ENCODE measurements at regions not wholly inside any gene's neighbourhood (a gene's known extent, or its start where the extent isn't known, plus 50 kb on each side); places are given as distances from the start of the nearest gene placed in this dataset.
A peak's percentile ranks its signal among the peaks of the same experiment; 100 is the strongest.

DNA sequence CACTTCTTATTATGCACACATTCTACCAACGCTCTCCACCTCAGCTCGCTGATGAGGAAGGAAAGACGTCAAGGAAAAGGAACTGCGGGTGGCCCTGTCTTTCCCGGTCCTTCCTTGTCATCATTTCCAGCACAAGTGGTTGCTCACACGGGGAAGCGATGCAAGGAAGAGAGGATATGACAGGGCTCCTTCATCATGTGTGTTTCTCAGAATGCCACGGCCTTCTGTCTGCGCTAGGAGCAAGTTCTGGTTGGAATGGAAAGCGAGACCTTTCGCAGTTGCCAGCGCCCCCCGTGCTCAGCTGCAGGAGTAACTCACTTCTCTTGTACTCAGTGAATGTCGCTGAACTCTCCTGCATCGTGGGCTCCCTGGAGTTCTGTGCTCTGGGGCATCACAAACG is 191.8 kb upstream of the GLI2 start:
- POLR2A ChIA-PET (ENCODE audit: partially characterized antibody) = no interaction called here
- Histone ChIP-seq H3K56ac (replicated peaks; ENCODE audit: insufficient read length, low read depth, low read length) (no peak overlapping the region), H4K20me1 (replicated peaks in 1 of 2; ENCODE audit: control insufficient read depth in 1 of 2, insufficient read depth in 2 of 2, low read length in 2 of 2) (peaks cover 0 to 2% of the 10 kb centered on the region in 2 experiments), H2AFZ (ENCODE audit: low read length) (no peak overlapping the region), H3K4me2 (ENCODE audit: insufficient read depth in 1 of 2, low read depth in 2 of 2, low read length in 2 of 2) (no peak overlapping the region), H4K8ac (ENCODE audit: extremely low read depth, insufficient read depth, low read length) (no peak overlapping the region), H3K27me3 (replicated peaks in 1 of 4; ENCODE audit: control insufficient read depth in 3 of 4, extremely low read depth in 1 of 4, insufficient read depth in 3 of 4, low read length in 3 of 4) (no peaks in the 10 kb centered on the region; a peak in 2 of 7 replicates), H3K23ac (ENCODE audit: insufficient read length) (no peak overlapping the region), H3K14ac (ENCODE audit: insufficient read length) (no peak overlapping the region), H3K9me3 (ENCODE audit: insufficient read depth in 2 of 2, low read depth in 1 of 2, low read length in 1 of 2) (no peaks in the 10 kb centered on the region), H4K5ac (ENCODE audit: insufficient read length, low read depth, low read length) (no peak overlapping the region), H2AK5ac (ENCODE audit: low read depth, low read length) (no peak overlapping the region), H3K18ac (ENCODE audit: extremely low read depth, low read length) (no peak overlapping the region), H3K36me3 (ENCODE audit: control insufficient read depth in 2 of 4, insufficient read depth in 4 of 4, low read length in 3 of 4) (no peaks in the 10 kb centered on the region), H2BK120ac (replicated peaks; ENCODE audit: low read depth, low read length) (no peak overlapping the region), H2BK12ac (ENCODE audit: low read depth, low read length) (no peak overlapping the region), H3K4me1 (replicated peaks in 1 of 4; ENCODE audit: control insufficient read depth in 3 of 4, insufficient read depth in 4 of 4, low read length in 3 of 4) (peaks cover 0 to 8% (median 2%) of the 10 kb centered on the region in 4 experiments; a peak in 3 of 7 replicates), H3K9ac (replicated peaks in 1 of 4; ENCODE audit: extremely low read depth in 1 of 4, low read depth in 3 of 4, low read length in 3 of 4) (no peak overlapping the region), H3K4ac (replicated peaks; ENCODE audit: insufficient read length, low read depth, low read length) (no peak overlapping the region), H2BK20ac (ENCODE audit: low read length) (no peak overlapping the region), H3K79me2 (ENCODE audit: control insufficient read depth in 1 of 2, insufficient read depth in 2 of 2, low read length in 2 of 2) (no peaks in the 10 kb centered on the region), H4K91ac (replicated peaks; ENCODE audit: insufficient read length, low read length) (no peak overlapping the region), H2BK15ac (ENCODE audit: low read length) (no peak overlapping the region), H2BK5ac (ENCODE audit: low read depth, low read length) (no peak overlapping the region), H3K79me1 (ENCODE audit: low read depth, low read length) (no peaks in the 10 kb centered on the region), H3K27ac (ENCODE audit: low read depth, low read length) (no peak overlapping the region), H3K23me2 (ENCODE audit: low read depth, low read length) (no peaks in the 10 kb centered on the region), H3K4me3 (ENCODE audit: extremely low read depth in 1 of 4, insufficient read depth in 2 of 4, low read depth in 3 of 4, low read length in 4 of 4) (no peak overlapping the region)
- DNase-seq (ENCODE audit: low read depth in 1 of 2, low spot score in 2 of 2) (no peak), FAIRE-seq (no peak)
- CTCF ChIA-PET (ENCODE audit: partially characterized antibody) = interaction anchor here (0.8 to 3.8 kb wide), 9 partner anchors 8 to 131 kb away, joined by 3 to 19 read pairs (median 3); no protein-coding TSS in a partner anchor
- TF ChIP-seq RAD21 (IDR thresholded peaks at IDR 0.05 in 1 of 2, conservative IDR thresholded peaks at IDR 0.05 in 1 of 2; ENCODE audit: low read depth in 2 of 2, low read length in 2 of 2) = peak in 1 of 2 experiments; percentile 25; a peak in 1 of 4 replicates
- TF ChIP-seq SIRT6 (IDR thresholded peaks at IDR 0.05; ENCODE audit: low read length) = no peak
- TF ChIP-seq, protein P1, sequence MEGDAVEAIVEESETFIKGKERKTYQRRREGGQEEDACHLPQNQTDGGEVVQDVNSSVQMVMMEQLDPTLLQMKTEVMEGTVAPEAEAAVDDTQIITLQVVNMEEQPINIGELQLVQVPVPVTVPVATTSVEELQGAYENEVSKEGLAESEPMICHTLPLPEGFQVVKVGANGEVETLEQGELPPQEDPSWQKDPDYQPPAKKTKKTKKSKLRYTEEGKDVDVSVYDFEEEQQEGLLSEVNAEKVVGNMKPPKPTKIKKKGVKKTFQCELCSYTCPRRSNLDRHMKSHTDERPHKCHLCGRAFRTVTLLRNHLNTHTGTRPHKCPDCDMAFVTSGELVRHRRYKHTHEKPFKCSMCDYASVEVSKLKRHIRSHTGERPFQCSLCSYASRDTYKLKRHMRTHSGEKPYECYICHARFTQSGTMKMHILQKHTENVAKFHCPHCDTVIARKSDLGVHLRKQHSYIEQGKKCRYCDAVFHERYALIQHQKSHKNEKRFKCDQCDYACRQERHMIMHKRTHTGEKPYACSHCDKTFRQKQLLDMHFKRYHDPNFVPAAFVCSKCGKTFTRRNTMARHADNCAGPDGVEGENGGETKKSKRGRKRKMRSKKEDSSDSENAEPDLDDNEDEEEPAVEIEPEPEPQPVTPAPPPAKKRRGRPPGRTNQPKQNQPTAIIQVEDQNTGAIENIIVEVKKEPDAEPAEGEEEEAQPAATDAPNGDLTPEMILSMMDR (IDR thresholded peaks at IDR 0.05; ENCODE audit: control extremely low read depth in 1 of 3, insufficient read depth in 1 of 3, low read depth in 1 of 3, low read length in 3 of 3) = peak in 1 of 3 experiments; percentile 17; a peak in 1 of 4 replicates
- 72% methylated on average over 16 of the region's 16 CpGs; no CpG with 5 or more reads in 1 of the 2 experiments for WGBS, 2 experiments (ENCODE audit: extremely low coverage in 1 of 2, insufficient coverage in 1 of 2, insufficient read length in 1 of 2, insufficient replicate concordance in 2 of 2, low coverage in 1 of 2, low lambda C conversion rate in 2 of 2, missing lambda C conversion rate in 1 of 2)
